SK-N-MC (cell line): ENCODE measurements at regions not wholly inside any gene's neighbourhood (a gene's known extent, or its start where the extent isn't known, plus 50 kb on each side); places are given as distances from the start of the nearest gene placed in this dataset.

Source experiments
- EZH2 ChIP-seq: fragments of 200-600 bp; sonication (generic); IDR thresholded peaks from one replicate; pipeline ENCODE4 v1.6.1; 2017; ENCODE audit warnings: antibody characterized with exemption
- POLR2AphosphoS5 ChIP-seq: IDR thresholded peaks from 2 replicates; pipeline ENCODE4 v1.6.1; 2012; ENCODE audit warnings: mild to moderate bottlenecking, low read depth, low read length, borderline replicate concordance

- TF ChIP-seq POLR2AphosphoS5 = no peak
- no peak for TF ChIP-seq EZH2
These were observed 264.4 kb upstream of the GAS1 start for GRCh38 chr9:87211669-87212068.
